GM18526 (cell line): ENCODE measurements at regions not wholly inside any gene's neighbourhood (a gene's known extent, or its start where the extent isn't known, plus 50 kb on each side); places are given as distances from the start of the nearest gene placed in this dataset.

Source experiments
- POLR2A ChIP-seq: IDR thresholded peaks from 3 replicates; pipeline ENCODE4 v1.6.1; 2011; ENCODE audit not compliant: insufficient read length; ENCODE audit errors: extremely low read depth

DNA sequence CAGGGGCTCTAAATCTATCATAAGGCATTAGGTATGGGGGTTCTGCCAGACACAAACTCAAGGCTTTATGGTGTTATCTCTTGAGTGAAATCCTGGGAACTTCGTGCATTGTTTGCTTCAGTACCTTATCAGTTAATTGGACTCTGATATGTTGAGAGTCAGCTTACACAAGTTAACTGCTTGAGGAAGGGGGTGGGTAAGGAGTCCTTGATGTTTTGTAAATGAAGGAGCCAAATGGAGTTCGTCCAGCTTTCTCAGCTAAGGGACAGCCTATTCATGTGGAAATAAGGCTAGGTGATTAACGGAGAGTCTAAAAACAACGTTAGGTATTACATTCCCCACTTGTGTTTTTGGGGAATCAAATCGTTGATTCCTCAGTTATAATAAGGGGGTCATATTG lies 157.4 kb downstream of the TRIM27 start:
- no peak for TF ChIP-seq POLR2A

DNA sequence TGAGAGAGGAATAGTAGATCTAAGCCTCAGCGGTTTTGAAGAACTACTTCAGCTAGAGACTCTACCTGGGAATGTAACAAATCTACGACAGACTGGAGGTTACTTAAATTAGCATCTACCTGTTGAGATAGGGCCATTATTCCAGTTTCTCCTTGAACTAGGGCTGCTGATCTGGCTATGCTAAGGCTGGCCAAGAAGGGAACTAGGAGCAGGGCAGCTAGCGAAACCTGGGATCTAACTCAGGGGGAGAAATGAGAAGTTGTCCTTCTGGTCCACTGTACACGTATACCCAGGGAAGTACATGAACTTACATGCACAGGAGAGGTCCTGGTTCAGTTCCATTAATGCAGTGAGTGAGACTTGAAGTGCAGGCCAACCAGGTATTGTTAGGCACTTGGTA lies 156.7 kb downstream of the TRIM27 start:
- no peak for TF ChIP-seq POLR2A

DNA sequence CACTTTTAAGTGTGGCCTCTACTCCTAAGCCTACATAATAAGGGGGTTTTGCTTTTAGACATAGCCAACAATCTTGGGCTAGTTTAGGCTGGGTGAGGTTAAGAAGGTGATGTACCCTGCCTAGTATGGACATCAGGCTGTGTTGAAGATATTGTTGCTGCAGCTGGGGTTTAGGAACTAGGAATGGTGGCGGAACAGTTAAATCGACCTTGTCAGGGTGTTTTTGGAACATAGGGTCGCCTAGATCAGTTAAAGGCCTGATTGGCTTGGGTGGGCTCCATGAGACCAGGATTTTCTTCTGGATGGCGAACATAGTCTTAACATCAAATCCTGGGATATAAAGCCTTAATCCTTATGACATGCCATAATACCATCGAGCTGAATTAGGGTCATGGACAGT lies 156.1 kb downstream of the TRIM27 start:
- TF ChIP-seq POLR2A: no peak

DNA sequence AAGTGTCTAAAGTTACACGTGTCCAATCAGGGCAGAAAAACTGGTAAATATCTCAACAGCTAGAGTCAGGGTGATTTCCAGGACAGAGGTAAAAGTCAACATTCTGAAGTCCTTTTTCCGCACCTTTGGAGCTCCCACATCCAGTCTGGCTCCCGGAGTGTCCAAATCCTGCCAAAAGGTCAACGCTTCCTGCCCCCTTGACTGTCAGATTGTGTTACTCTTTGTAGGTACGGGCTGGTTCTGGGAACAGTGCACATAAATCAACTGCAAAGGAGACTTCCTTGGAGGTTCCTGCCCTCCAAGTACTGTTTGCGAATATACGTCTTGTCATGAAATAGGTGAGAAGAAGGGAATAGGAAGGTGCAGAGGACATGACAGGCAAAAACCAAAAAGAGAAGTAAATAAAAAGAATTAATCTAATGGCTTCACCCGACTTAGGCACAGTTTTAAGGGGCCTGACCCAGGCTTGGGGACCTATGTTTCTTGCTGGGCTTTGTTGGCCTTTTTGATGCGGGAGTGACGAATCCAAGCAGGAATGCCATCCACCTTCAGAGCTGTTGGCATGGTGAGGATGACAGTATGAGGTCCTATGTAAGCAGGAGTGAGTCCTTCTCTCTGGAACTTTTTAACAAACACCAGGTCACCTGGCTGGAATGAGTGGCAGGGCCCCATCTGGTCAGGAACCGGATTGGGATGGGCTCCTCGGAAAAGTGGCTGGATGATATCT lies 155.4 kb downstream of the TRIM27 start:
- TF ChIP-seq POLR2A: no peak

DNA sequence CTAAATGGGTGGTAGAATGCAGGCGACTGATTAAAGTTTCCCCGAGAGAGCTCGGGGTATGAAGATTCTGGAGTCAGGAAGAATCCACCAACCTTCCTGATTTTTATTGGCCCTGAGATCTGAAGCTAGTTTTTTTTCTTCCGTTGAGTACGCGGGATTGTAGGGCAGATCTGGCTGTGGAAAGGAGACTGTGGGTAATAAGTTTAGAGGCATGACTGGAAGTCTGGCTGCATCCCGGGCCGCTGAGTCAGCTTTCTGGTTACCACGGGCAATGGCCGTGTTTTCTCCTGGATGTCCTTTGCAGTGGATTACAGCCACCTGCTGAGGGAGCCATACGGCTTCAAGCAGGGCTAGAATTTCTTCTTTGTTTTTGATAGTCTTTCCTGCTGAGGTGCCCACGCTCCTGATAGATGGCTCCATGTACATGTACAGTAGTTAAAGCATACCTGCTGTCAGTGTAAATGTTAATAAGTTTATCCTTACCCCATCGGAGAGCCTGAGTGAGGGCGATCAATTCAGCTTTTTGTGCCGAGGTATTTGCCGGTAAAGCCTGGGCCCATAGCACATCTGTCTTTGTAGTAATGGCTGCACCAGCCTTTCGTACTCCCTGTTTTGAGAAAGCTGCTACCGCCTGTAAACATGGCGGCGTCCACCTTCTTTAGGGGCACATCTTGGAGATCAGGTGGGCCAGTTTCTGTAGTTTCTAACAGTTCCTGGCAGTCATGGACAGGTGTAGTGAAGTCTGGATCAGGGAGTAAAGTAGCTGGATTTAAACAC lies 154.0 kb downstream of the TRIM27 start:
- no peak for TF ChIP-seq POLR2A

DNA sequence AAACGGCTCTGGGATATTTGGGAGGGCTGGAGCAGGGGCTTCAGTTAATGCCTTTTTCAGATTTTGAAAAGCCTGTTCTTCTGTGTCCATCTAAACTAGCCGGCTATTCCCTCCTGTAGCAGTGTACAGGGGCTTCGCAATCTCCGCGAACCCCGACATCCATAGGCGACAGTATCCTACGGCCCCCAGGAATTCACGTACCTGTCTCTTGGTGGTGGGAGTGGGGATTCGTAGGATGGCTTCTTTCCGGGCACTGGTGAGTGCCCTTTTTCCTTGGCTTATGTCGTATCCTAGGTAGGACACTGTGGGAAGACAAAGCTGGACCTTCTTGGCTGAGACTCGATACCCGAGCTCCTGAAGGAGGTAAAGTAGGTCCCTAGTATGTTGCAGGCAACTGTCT lies 153.1 kb downstream of the TRIM27 start:
- TF ChIP-seq POLR2A: no peak

DNA sequence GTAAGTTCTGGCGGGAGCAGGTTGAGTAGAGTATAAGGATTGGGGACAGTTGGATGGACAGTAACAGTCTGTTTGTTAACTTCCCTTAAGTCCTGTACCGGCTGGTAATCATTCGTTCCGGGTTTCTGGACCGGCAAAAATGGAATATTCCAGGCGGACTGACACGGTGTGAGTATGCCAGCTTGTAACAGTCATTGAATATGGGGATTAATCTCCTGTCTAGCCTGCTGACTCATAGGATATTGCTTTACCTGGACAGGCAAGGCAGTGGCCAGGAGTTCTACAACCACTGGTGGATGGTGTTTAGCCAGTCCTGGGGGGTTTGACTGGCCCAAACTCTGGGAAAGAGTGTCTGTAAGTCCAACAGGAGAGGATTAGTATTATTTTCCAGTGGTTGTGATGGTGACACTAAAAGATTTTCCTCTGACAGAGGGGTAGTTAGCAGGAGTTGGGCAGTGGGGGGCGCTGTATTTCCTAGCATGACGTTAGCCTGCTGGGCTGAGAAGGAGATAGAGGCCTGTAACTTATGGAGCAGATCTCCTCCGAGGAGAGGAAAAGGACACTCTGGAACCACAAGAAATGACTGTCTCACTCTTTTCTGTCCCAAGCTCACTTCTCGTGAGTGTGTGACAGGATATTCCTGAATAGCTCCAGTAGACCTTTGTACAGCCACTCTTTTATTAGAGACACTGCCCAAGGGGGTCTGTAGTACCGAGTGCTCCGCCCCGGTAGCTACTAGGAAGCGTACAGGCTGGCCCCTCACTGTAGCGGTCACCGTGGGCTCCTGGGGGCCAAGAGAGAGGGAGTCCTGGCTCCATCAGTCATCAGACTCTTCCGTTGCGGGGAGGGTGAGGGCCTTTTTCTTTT lies 152.2 kb downstream of the TRIM27 start:
- TF ChIP-seq POLR2A: no peak

DNA sequence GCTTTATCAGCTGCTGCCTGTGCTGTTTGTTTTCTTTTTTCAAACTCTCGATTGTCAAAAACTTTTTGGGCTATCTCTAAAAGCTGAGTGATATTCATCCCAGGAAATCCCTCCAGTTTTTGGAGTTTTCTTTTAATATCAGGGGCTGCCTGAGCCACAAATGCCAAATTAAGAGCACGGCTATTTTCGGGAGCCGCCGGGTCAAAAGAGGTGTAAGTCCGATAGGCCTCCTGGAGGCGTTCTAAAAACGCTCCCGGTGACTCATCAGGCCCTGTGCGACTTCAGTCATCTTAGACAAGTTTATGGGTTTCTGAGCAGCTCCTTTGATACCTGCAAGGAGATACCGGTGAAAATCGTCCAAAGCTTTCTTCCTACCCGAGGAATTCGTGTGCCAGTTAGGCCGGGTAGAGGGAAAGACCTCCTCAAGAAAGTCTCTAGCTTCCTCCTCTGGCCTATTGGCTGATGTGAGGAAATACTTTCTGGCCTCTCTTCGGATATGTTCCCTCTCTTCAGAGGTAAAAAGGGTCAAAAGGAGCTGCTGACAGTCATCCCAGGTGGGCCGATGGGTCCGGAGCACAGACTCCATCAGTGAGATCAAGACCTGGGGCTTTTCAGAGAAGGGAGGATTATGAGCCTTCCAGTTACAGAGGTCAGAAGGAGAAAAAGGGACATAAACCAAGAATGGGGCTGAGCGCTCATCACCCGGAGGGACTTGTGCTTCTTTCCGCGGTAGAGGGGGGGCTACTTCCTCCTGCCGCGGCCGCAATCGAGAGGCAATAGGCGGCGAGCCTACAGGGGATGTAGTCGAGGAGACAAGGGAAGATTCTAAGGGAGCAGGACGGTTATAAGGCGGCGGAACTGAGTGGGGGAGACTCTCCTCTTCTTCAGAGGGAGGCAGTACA lies 151.1 kb downstream of the TRIM27 start:
- no peak for TF ChIP-seq POLR2A

DNA sequence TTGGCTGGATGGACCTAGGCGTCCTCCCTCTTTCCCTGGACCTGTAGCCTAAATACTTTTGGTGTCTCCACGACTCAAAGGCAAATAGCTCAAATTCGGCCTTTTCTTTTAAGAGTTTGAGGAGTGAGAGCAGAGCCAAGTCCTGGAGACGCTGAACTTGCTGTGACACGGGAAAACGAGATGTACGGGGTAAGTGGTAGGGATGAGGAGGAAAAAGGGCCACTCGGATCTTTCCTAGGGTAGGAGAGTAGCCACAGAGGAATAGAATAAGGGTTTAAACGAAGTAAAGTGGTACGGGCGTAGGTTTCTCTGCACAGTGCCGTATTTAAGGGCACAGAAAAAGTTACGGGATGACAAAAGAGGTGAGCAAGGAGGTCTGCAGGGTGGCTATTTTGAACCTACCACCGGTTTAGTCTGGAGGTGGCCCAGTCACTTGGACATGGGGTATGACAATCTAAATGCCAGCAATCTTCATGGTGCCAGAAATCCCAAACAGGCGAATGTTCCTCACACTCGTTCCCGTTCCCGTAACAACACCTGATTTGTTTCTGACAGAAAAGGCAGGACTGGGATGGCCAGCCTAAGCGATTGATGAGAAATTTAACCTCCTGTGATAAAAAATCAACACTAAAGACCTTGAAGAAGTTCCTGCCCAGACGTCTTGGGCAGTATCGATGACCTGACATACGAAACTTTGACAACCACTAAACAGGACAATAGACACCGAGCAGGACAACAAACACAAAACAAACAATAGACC lies 149.3 kb downstream of the TRIM27 start:
- no peak for TF ChIP-seq POLR2A

DNA sequence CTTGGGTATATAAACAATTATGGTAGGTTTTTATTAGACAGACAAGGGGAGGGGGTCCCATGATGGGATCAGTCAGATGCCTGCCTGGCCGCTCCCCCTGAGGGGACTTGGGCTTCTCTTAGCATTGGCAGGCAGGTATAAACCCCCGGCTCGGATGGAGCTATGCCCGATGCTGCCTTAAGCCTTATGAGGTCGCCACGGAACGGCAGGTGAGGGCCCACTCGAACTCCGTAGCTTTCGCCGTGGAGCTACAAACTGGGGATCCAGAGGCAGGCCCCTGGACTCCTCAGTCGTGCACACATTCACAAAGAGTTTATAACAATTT lies 148.8 kb downstream of the TRIM27 start:
- no peak for TF ChIP-seq POLR2A

DNA sequence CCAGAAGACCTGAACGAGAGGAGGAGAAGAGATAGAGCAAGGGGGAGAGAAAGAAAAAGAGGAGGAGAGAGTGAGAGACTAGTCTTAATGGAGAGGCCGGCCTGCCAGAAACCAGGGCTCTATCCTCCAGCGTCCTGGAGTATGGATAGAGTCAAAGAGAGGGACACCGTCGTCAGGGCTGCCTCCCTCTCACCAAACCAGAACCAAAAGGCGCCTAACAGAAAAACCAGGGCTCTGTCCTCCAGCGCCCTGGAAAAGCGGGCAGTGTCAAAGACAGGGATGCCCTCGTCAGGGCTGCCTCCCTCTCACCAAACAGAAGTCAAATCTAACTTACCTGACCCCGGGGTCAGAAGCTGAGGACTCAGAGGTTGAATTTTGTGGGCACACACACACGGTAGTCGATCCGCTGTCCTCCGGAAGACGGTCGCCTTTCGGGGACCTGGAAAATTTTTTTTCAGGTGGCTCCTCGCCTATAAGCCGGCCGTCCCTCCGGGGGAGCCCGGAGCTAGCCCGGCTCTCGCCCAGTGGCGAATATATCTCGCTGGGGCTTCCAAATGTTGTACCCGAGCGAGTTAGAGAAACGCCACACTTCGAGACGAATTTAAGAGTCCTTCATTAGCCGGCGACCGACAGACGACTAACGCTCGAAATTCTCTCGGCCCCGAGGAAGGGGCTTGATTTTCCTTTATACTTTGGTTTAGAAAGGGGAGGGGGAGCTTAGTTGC lies 148.2 kb downstream of the TRIM27 start:
- no peak for TF ChIP-seq POLR2A

DNA sequence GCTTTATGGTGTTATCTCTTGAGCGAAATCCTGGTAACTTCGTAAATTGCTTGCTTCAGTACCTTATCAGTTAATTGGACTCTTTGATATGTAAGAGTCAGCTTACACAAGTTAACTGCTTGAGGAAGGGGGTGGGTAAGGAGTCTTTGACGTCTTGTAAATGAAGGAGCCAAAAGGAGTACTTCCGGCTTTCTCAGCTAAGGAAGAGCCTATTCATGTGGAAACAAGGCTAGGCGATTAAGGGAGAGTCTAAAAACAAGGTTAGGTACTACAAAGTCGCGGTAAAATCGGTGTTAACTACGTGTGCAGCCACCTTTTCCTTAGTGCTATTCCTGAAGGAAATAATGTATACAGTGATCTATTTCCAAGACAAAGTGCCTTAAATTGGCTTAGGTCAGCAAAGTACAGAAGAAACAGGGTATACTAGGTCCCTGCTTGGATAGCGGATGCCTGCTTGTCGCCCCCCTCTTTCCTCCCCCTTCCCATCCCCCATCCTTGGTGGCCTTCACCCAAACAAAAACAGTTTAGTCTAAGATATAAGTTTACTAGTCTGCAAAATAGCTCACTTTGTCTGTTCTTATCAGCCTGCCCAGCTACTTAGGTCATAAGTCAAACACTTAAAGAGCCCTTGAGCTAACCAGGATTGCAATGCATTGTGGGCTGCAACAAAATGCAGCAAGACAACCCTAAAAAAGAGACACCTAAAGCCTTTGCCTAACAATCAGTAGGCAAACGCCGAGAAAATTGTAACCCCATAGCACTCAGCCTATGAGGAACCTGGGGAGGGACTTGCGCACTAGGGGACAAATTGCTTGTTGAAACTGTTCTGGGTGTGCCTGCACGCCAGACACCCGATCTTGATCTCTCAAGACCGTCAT lies 147.3 kb downstream of the TRIM27 start:
- no peak for TF ChIP-seq POLR2A

DNA sequence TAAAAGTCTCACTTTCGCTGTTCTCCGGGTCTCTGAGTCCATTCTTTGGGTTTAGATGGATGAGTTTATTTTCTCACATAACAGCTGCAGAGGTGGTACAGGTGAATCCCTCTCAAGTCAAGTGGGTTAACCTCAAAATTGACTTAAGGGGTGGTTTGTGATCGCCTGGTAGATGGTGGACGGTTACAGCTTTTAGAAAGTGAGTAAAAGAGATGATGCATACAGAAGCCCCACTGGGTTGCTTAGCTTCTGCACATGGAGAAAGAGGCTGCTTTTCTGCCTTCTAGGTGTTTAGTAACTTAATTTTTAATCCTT lies 146.7 kb downstream of the TRIM27 start:
- no peak for TF ChIP-seq POLR2A
